ENCODE measurements at regions not wholly inside any gene's neighbourhood (a gene's known extent, or its start where the extent isn't known, plus 50 kb on each side); places are given as distances from the start of the nearest gene placed in this dataset.
"Not testable (repeated sequence)": the region's sequence is repeated elsewhere in the genome, so short reads cannot be mapped to it uniquely, and the experiment has no call there.

GRCh38 chr2:66251573-66251972 is 183.4 kb upstream of the MEIS1 start:
- TF ChIP-seq ZFX (IDR thresholded peaks at IDR 0.05) (no peak), CTCF (conservative IDR thresholded peaks at IDR 0.05) (no peak)
- no peak overlapping the region for H3K27ac ChIP-seq

GRCh38 chr2:66249089-66249488 is 185.8 kb upstream of the MEIS1 start:
- H3K27ac ChIP-seq, result not testable (repeated sequence)

- not testable (repeated sequence) for H3K27ac ChIP-seq
These were observed 191.1 kb upstream of the MEIS1 start for GRCh38 chr2:66243809-66244208.

- H3K27ac ChIP-seq, result not testable (repeated sequence)
These were observed 192.0 kb upstream of the MEIS1 start for GRCh38 chr2:66242888-66243287.

GRCh38 chr2:66242099-66242789 is 192.7 kb upstream of the MEIS1 start:
- no peak overlapping the region for H3K27ac ChIP-seq
- no peak for TF ChIP-seq ZFX (IDR thresholded peaks at IDR 0.05)
- no peak for TF ChIP-seq CTCF (conservative IDR thresholded peaks at IDR 0.05)

GRCh38 chr2:66240286-66240685 is 194.6 kb upstream of the MEIS1 start:
- TF ChIP-seq CTCF (conservative IDR thresholded peaks at IDR 0.05), result no peak

GRCh38 chr2:66239655-66240054 is 195.3 kb upstream of the MEIS1 start:
- no peak for TF ChIP-seq CTCF (conservative IDR thresholded peaks at IDR 0.05)
- no peak for TF ChIP-seq ZFX (IDR thresholded peaks at IDR 0.05)
- H3K27ac ChIP-seq, result no peak overlapping the region

More at GRCh38 chr2:66240286-66240685, 194.6 kb upstream of the MEIS1 start:
- no peak overlapping the region for H3K27ac ChIP-seq

- TF ChIP-seq ZFX (IDR thresholded peaks at IDR 0.05) (no peak), CTCF (conservative IDR thresholded peaks at IDR 0.05) (no peak)
- H3K27ac ChIP-seq, result no peak overlapping the region
These were observed 197.0 kb upstream of the MEIS1 start for GRCh38 chr2:66237803-66238379.

Measured in C4-2B (cell line).